ENCODE measurements at regions not wholly inside any gene's neighbourhood (a gene's known extent, or its start where the extent isn't known, plus 50 kb on each side); places are given as distances from the start of the nearest gene placed in this dataset.

DNA sequence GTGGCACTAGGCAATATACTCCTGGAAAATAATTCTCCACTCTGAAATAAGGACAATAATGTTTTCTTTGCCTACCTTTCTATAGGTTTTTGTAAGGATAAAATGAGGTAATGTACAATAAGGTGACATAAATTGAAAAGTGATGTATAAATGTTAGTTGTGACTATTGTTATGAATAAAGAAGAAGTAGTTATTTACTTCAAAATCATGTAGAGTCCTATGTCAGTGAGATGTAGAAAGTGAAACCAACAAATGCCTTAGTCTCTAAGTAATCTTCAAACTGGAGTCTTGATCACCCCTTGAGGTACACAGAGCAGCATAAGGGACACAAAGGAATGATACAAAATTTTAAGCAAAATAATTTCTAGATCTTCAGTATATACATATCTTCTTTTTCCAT, 60.3 kb upstream of the TP63 start:
- Histone ChIP-seq H3K4me3 (ENCODE audit: low read depth in 2 of 2, low read length in 2 of 2) (no peak overlapping the region), H3K9me3 (ENCODE audit: control insufficient read depth, insufficient read depth, low read depth, low read length) (no peaks in the 10 kb centered on the region), H3K36me3 (ENCODE audit: control insufficient read depth, insufficient read depth, low read length) (no peaks in the 10 kb centered on the region), H3K27ac (ENCODE audit: low read length) (no peak overlapping the region), H3K4me1 (ENCODE audit: control insufficient read depth, insufficient read depth, low read length) (no peaks in the 10 kb centered on the region), H3K27me3 (ENCODE audit: control insufficient read depth, insufficient read depth, low read length) (no peaks in the 10 kb centered on the region)
- BruUV-seq (replicated peaks) = no TSS peak
- ChIA-PET POLR2A (no interaction called here), CTCF (no interaction called here)
- intact Hi-C loops (cut with micrococcal nuclease; ENCODE audit: unreplicated experiment) (no loop called here), in situ Hi-C loops (cut with HindIII; ENCODE audit: low pct_unique_long_range_greater_than_20kb, low sequenced_read_pairs) (no loop called here)
- no peak for TF ChIP-seq SIN3A (IDR thresholded peaks at IDR 0.05; ENCODE audit: borderline replicate concordance, insufficient read depth, low read depth, low read length)
- ATAC-seq (no peak), DNase-seq (ENCODE audit: low read depth, low spot score) (no peak)

GRCh38 chr3:189572249-189572648, 58.9 kb upstream of the TP63 start:
- no peak overlapping the region for H3K27ac ChIP-seq (ENCODE audit: low read length)
- no TSS peak for BruUV-seq (replicated peaks)
- POLR2A ChIA-PET = no interaction called here

More at GRCh38 chr3:189572249-189572648, 58.9 kb upstream of the TP63 start:
- Histone ChIP-seq H3K4me3 (ENCODE audit: low read depth in 2 of 2, low read length in 2 of 2) (no peak overlapping the region), H3K27me3 (ENCODE audit: control insufficient read depth, insufficient read depth, low read length) (no peaks in the 10 kb centered on the region), H3K36me3 (ENCODE audit: control insufficient read depth, insufficient read depth, low read length) (no peaks in the 10 kb centered on the region), H3K9me3 (ENCODE audit: control insufficient read depth, insufficient read depth, low read depth, low read length) (no peaks in the 10 kb centered on the region), H3K4me1 (ENCODE audit: control insufficient read depth, insufficient read depth, low read length) (no peaks in the 10 kb centered on the region)
- ATAC-seq (no peak), DNase-seq (ENCODE audit: low read depth, low spot score) (no peak)
- intact Hi-C loops (cut with micrococcal nuclease; ENCODE audit: unreplicated experiment) = no loop called here
- in situ Hi-C loops (cut with HindIII; ENCODE audit: low pct_unique_long_range_greater_than_20kb, low sequenced_read_pairs) = no loop called here
- CTCF ChIA-PET = no interaction called here
- TF ChIP-seq POLR2AphosphoS5 (IDR thresholded peaks at IDR 0.05; ENCODE audit: low read depth, low read length) (no peak), SIN3A (IDR thresholded peaks at IDR 0.05; ENCODE audit: borderline replicate concordance, insufficient read depth, low read depth, low read length) (no peak), TCF7L2 (IDR thresholded peaks at IDR 0.05; ENCODE audit: low read depth, low read length) (no peak), REST (IDR thresholded peaks at IDR 0.05; ENCODE audit: insufficient read depth in 1 of 2, low read depth in 2 of 2, low read length in 1 of 2) (no peak), CTCF (IDR thresholded peaks at IDR 0.05) (no peak)
